Sigmoid colon (tissue), 6 donors: ENCODE measurements at regions not wholly inside any gene's neighbourhood (a gene's known extent, or its start where the extent isn't known, plus 50 kb on each side); places are given as distances from the start of the nearest gene placed in this dataset.

Source experiments
- DNase-seq: peaks from one replicate; pipeline ENCODE4 v3.0.0-alpha.2; 2019
- H3K27ac ChIP-seq, 4 donors: fragments of 200-600 bp; sonication (generic); one replicate each; pipeline ENCODE4 v1.5.1; 2016 to 2019; ENCODE audit warnings: mild to moderate bottlenecking in 1 of 4
- H3K27me3 ChIP-seq, 3 donors: fragments of 200-600 bp; sonication (generic); one replicate each; pipeline ENCODE4 v1.5.1; 2019; ENCODE audit warnings: mild to moderate bottlenecking in 1 of 3
- H3K36me3 ChIP-seq, 4 donors: fragments of 200-600 bp; sonication (generic); one replicate each; pipeline ENCODE4 v1.5.1; 2016 to 2019
- H3K4me1 ChIP-seq, 4 donors: fragments of 200-600 bp; sonication (generic); one replicate each; pipeline ENCODE4 v1.5.1; 2017 to 2019
- H3K4me3 ChIP-seq, 4 donors: fragments of 200-600 bp; sonication (generic); one replicate each; pipeline ENCODE4 v1.5.1; 2017 to 2019; ENCODE audit warnings: mild to moderate bottlenecking in 2 of 4, moderate library complexity in 1 of 4
- H3K9me3 ChIP-seq, 4 donors: fragments of 200-600 bp in 3 of 4; sonication (generic) in 3 of 4; one replicate each; pipeline versions ENCODE4 v1.5.1 to v1.6.1; 2013 to 2019
- CTCF ChIP-seq, 4 experiments: fragments of 450-650 bp in 3 of 4; fragments of 200-600 bp in 1 of 4; IDR thresholded peaks; one replicate each; pipeline ENCODE4 v1.5.1; 2016 to 2019; ENCODE audit warnings: antibody characterized with exemption in 4 of 4, mild to moderate bottlenecking in 3 of 4, moderate library complexity in 2 of 4
- EP300 ChIP-seq, 4 donors: sonication (generic); formaldehyde crosslinking; IDR thresholded peaks; one replicate each; pipeline ENCODE4 v1.6.1; 2017; ENCODE audit warnings: antibody characterized with exemption in 4 of 4
- POLR2A ChIP-seq, 2 donors: fragments of 450-650 bp; IDR thresholded peaks; one replicate each; pipeline ENCODE4 v1.6.1; 2016; ENCODE audit warnings: antibody characterized with exemption in 2 of 2, mild to moderate bottlenecking in 2 of 2, moderate library complexity in 2 of 2
- POLR2AphosphoS5 ChIP-seq, 4 donors: sonication (generic); formaldehyde crosslinking; IDR thresholded peaks; one replicate each; pipeline ENCODE4 v1.6.1; 2017; ENCODE audit warnings: antibody characterized with exemption in 4 of 4
- WGBS, 2 donors: extraction: QIAGEN DNeasy Blood & Tissue Kit; methylation state at CpG; one replicate each; pipeline ENCODE4 v1.1.7; 2013; 5-methylcytosine and 5-hydroxymethylcytosine counted together
- intact Hi-C: fragments of 100-400 bp; cut with DNase I; formaldehyde crosslinking; loops from one replicate; pipeline ENCODE4 v1.15.1; 2023
- donor health status: healthy with polysubstance abuse.
- donor health status: healthy.

DNA sequence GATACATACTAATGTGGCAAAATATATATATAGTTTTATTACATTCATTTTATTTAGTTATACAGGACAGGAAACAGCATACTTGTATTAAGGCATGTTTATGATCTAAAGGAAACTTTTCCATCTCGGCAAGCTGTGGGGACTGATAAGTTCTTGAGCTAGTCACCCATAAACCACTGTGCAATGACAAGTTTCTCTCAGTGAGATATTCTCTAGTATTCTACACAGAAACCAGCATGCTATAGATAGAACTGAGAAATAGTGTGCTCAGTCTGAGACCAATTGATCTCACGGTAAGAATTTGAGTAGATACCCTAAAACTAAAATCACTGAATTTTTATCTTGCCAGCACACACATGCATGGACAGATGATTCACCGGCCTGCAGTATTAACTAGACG, 717.6 kb upstream of the NOVA1 start:
- Histone ChIP-seq H3K9me3 (no peaks in the 10 kb centered on the region), H3K4me1 (no peaks in the 10 kb centered on the region), H3K4me3 (no peak overlapping the region), H3K27ac (no peak overlapping the region), H3K27me3 (no peaks in the 10 kb centered on the region), H3K36me3 (no peaks in the 10 kb centered on the region)
- intact Hi-C loops = no loop called here
- WGBS, 2 donors = 78 to 84% methylated on average over 4 of the region's 4 CpGs
- TF ChIP-seq EP300 (IDR thresholded peaks at IDR 0.05) (no peak), POLR2AphosphoS5 (IDR thresholded peaks at IDR 0.05) (no peak), POLR2A (IDR thresholded peaks at IDR 0.05) (no peak), CTCF (IDR thresholded peaks at IDR 0.05) (no peak)
- no peak for DNase-seq

DNA sequence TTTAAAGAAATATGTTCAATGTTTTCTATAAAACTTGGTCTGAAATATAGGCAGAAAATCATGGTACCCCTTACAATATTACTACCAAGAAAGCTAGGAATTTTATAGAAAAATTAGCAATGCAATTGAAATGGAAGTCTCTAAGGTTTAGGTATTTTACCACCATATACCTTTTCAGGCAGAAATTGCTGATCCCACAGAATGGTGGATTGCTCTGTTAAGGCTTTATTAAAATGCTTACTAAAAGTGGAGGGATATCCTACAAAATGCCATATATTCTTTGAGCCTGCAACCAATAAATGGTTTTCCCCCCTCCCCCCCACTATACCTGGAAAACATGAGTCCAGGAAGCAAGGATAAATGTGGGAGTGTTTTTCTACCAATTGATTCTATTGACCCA, 718.1 kb upstream of the NOVA1 start:
- DNase-seq = no peak
- no peak overlapping the region for H3K4me3 ChIP-seq
- TF ChIP-seq CTCF (IDR thresholded peaks at IDR 0.05) (no peak), EP300 (IDR thresholded peaks at IDR 0.05) (no peak), POLR2A (IDR thresholded peaks at IDR 0.05) (no peak), POLR2AphosphoS5 (IDR thresholded peaks at IDR 0.05) (no peak)
- no peaks in the 10 kb centered on the region for H3K27me3 ChIP-seq
- H3K36me3 ChIP-seq = no peaks in the 10 kb centered on the region
- no peaks in the 10 kb centered on the region for H3K9me3 ChIP-seq
- intact Hi-C loops = no loop called here
- H3K27ac ChIP-seq = no peak overlapping the region
- H3K4me1 ChIP-seq = no peaks in the 10 kb centered on the region

DNA sequence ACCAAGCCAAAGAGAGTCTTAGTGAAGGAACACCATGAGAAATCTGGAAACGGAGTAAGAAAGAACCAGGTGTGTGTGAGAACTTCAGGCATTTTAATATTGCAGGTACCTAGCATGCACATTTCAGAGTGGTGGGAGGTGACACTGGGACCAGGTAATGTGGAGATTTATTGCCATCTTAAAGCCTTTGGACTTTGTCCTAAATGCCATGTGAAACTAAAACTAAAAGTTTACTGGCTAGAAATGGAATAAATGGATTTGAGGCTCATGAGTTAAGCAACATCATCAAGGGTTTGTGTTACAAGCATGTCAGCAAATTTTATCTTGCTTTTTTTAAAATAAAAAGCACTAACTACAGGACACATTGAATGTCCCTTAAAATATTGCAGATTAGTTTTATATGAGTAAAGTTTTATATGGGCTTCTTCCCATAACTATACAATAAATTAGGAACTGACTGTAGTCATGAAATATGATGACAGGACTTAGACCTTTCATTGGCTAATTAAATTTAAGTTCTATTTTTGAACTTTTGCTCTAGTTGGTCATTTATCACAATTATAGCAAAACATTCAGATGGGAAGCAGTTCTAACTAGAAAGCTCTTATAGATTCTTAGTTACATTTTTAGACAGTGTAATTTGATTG, 721.1 kb upstream of the NOVA1 start:
- no peaks in the 10 kb centered on the region for H3K4me1 ChIP-seq
- H3K4me3 ChIP-seq = no peak overlapping the region
- no peak for TF ChIP-seq POLR2AphosphoS5 (IDR thresholded peaks at IDR 0.05)
- TF ChIP-seq POLR2A (IDR thresholded peaks at IDR 0.05) = no peak
- TF ChIP-seq EP300 (IDR thresholded peaks at IDR 0.05) = no peak
- TF ChIP-seq CTCF (IDR thresholded peaks at IDR 0.05) = no peak
- intact Hi-C loops = no loop called here
- H3K27me3 ChIP-seq = no peaks in the 10 kb centered on the region
- H3K27ac ChIP-seq = no peak overlapping the region
- 32 to 63% methylated on average over 1 of the region's 1 CpG for WGBS, 2 donors
- no peak for DNase-seq
- no peaks in the 10 kb centered on the region for H3K9me3 ChIP-seq
- no peaks in the 10 kb centered on the region for H3K36me3 ChIP-seq

GRCh38 chr14:27320261-27320660, 722.4 kb upstream of the NOVA1 start:
- DNase-seq = no peak
- intact Hi-C loops = no loop called here
- H3K27ac ChIP-seq = no peak overlapping the region
- H3K4me1 ChIP-seq = no peaks in the 10 kb centered on the region
- H3K27me3 ChIP-seq = no peaks in the 10 kb centered on the region
- TF ChIP-seq CTCF (IDR thresholded peaks at IDR 0.05) (no peak), POLR2A (IDR thresholded peaks at IDR 0.05) (no peak), POLR2AphosphoS5 (IDR thresholded peaks at IDR 0.05) (no peak), EP300 (IDR thresholded peaks at IDR 0.05) (no peak)
- peaks cover 0 to 6% (median 3%) of the 10 kb centered on the region in 4 donors for H3K9me3 ChIP-seq
- H3K36me3 ChIP-seq = no peaks in the 10 kb centered on the region
- H3K4me3 ChIP-seq = no peak overlapping the region

- WGBS, 2 donors = 63 to 66% methylated on average over 3 of the region's 3 CpGs
- no peak for DNase-seq
- Histone ChIP-seq H3K4me1 (no peaks in the 10 kb centered on the region), H3K27ac (no peak overlapping the region), H3K36me3 (no peaks in the 10 kb centered on the region), H3K27me3 (no peaks in the 10 kb centered on the region), H3K9me3 (peaks cover 0 to 6% (median 3%) of the 10 kb centered on the region in 4 donors), H3K4me3 (no peak overlapping the region)
- TF ChIP-seq CTCF (IDR thresholded peaks at IDR 0.05) (no peak), EP300 (IDR thresholded peaks at IDR 0.05) (no peak), POLR2AphosphoS5 (IDR thresholded peaks at IDR 0.05) (no peak), POLR2A (IDR thresholded peaks at IDR 0.05) (no peak)
- intact Hi-C loops = no loop called here
Measured at GRCh38 chr14:27327095-27327494, 729.3 kb upstream of the NOVA1 start.
